ENCODE measurements at regions not wholly inside any gene's neighbourhood (a gene's known extent, or its start where the extent isn't known, plus 50 kb on each side); places are given as distances from the start of the nearest gene placed in this dataset.

DNA sequence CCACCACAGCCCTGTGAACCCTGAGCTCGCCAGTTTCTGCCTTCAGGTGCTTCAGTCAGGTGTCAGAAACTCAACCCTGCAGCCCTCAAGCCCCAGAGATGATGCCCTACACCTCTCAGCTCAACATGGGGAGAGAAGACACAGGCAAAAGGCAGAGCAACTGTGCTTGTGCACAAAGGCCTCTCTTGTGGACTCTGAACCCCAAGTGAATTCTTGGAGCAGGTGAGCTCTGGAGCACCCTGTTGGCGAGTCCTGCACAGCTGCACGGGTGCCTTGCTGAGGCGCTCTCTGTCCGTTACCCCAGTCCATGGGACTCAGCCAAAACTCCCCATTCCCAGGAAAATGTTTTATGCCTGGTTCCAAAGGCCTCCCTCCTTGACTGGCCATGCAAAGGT, 197.0 kb downstream of the KLF13 start:
- ChIA-PET POLR2A (no interaction called here), CTCF (no interaction called here)
- Histone ChIP-seq H3K27ac (ENCODE audit: insufficient read depth in 1 of 2, low read depth in 1 of 2, low read length in 2 of 2, poor library complexity in 1 of 2, severe bottlenecking in 2 of 2) (no peak overlapping the region), H3K27me3 (replicated peaks in 2 of 5; ENCODE audit: control insufficient read depth in 4 of 5, insufficient read depth in 5 of 5, low read length in 4 of 5) (peaks cover 0 to 7% (median 4%) of the 10 kb centered on the region in 5 experiments), H3K36me3 (ENCODE audit: control insufficient read depth in 4 of 4, insufficient read depth in 4 of 4, low read length in 3 of 4) (no peaks in the 10 kb centered on the region), H3K4me1 (ENCODE audit: control extremely low read depth in 1 of 4, control insufficient read depth in 4 of 4, insufficient read depth in 4 of 4, low read length in 3 of 4) (no peaks in the 10 kb centered on the region), H3K9me3 (ENCODE audit: control extremely low read depth in 1 of 5, control insufficient read depth in 4 of 5, insufficient read depth in 2 of 5, low read depth in 1 of 5, low read length in 4 of 5) (no peaks in the 10 kb centered on the region), H3K4me3 (ENCODE audit: control insufficient read depth in 1 of 7, extremely low read depth in 1 of 7, insufficient read depth in 4 of 7, low read depth in 2 of 7, low read length in 6 of 7) (no peak overlapping the region)
- WGBS (ENCODE audit: insufficient coverage), result 93% methylated on average over 5 of the region's 5 CpGs
- no peak for DNase-seq

GRCh38 chr15:31525185-31525695, 198.6 kb downstream of the KLF13 start:
- Histone ChIP-seq H3K36me3 (ENCODE audit: control insufficient read depth in 4 of 4, insufficient read depth in 4 of 4, low read length in 3 of 4) (no peaks in the 10 kb centered on the region), H3K4me1 (ENCODE audit: control extremely low read depth in 1 of 4, control insufficient read depth in 4 of 4, insufficient read depth in 4 of 4, low read length in 3 of 4) (no peaks in the 10 kb centered on the region), H3K27ac (ENCODE audit: insufficient read depth in 1 of 2, low read depth in 1 of 2, low read length in 2 of 2, poor library complexity in 1 of 2, severe bottlenecking in 2 of 2) (no peak overlapping the region), H3K27me3 (replicated peaks in 2 of 5; ENCODE audit: control insufficient read depth in 4 of 5, insufficient read depth in 5 of 5, low read length in 4 of 5) (peaks cover 0 to 7% (median 3%) of the 10 kb centered on the region in 5 experiments), H3K4me3 (ENCODE audit: control insufficient read depth in 1 of 7, extremely low read depth in 1 of 7, insufficient read depth in 4 of 7, low read depth in 2 of 7, low read length in 6 of 7) (no peak overlapping the region), H3K9me3 (ENCODE audit: control extremely low read depth in 1 of 5, control insufficient read depth in 4 of 5, insufficient read depth in 2 of 5, low read depth in 1 of 5, low read length in 4 of 5) (no peaks in the 10 kb centered on the region)
- ChIA-PET POLR2A (no interaction called here), CTCF (interaction anchor here (1.8 kb wide), 1 partner anchor 12 kb away, joined by 4 read pairs; no protein-coding TSS in a partner anchor)
- DNase-seq, result no peak
- 97% methylated on average over 7 of the region's 8 CpGs for WGBS (ENCODE audit: insufficient coverage)

GRCh38 chr15:31525988-31526665, 199.5 kb downstream of the KLF13 start:
- H3K9me3 ChIP-seq (ENCODE audit: control extremely low read depth in 1 of 5, control insufficient read depth in 4 of 5, insufficient read depth in 2 of 5, low read depth in 1 of 5, low read length in 4 of 5), result no peaks in the 10 kb centered on the region
- no peak for DNase-seq
- no peaks in the 10 kb centered on the region for H3K36me3 ChIP-seq (ENCODE audit: control insufficient read depth in 4 of 4, insufficient read depth in 4 of 4, low read length in 3 of 4)
- CTCF ChIA-PET, result interaction anchor here (1.8 kb wide), 1 partner anchor 11 kb away, joined by 4 read pairs; no protein-coding TSS in a partner anchor
- no peaks in the 10 kb centered on the region for H3K4me1 ChIP-seq (ENCODE audit: control extremely low read depth in 1 of 4, control insufficient read depth in 4 of 4, insufficient read depth in 4 of 4, low read length in 3 of 4)
- no peak overlapping the region for H3K4me3 ChIP-seq (ENCODE audit: control insufficient read depth in 1 of 7, extremely low read depth in 1 of 7, insufficient read depth in 4 of 7, low read depth in 2 of 7, low read length in 6 of 7)
- 92% methylated on average over 11 of the region's 18 CpGs for WGBS (ENCODE audit: insufficient coverage)
- H3K27ac ChIP-seq (ENCODE audit: insufficient read depth in 1 of 2, low read depth in 1 of 2, low read length in 2 of 2, poor library complexity in 1 of 2, severe bottlenecking in 2 of 2), result no peak overlapping the region
- POLR2A ChIA-PET, result no interaction called here
- peaks cover 0 to 7% (median 3%) of the 10 kb centered on the region in 5 experiments for H3K27me3 ChIP-seq (replicated peaks in 2 of 5; ENCODE audit: control insufficient read depth in 4 of 5, insufficient read depth in 5 of 5, low read length in 4 of 5)

- DNase-seq, result no peak
- Histone ChIP-seq H3K4me1 (ENCODE audit: control extremely low read depth in 1 of 4, control insufficient read depth in 4 of 4, insufficient read depth in 4 of 4, low read length in 3 of 4) (no peaks in the 10 kb centered on the region), H3K36me3 (ENCODE audit: control insufficient read depth in 4 of 4, insufficient read depth in 4 of 4, low read length in 3 of 4) (no peaks in the 10 kb centered on the region), H3K27ac (ENCODE audit: insufficient read depth in 1 of 2, low read depth in 1 of 2, low read length in 2 of 2, poor library complexity in 1 of 2, severe bottlenecking in 2 of 2) (no peak overlapping the region), H3K27me3 (replicated peaks in 2 of 5; ENCODE audit: control insufficient read depth in 4 of 5, insufficient read depth in 5 of 5, low read length in 4 of 5) (peaks cover 0 to 3% (median 2%) of the 10 kb centered on the region in 5 experiments), H3K9me3 (ENCODE audit: control extremely low read depth in 1 of 5, control insufficient read depth in 4 of 5, insufficient read depth in 2 of 5, low read depth in 1 of 5, low read length in 4 of 5) (peaks cover 0 to 3% (median 0%) of the 10 kb centered on the region in 5 experiments), H3K4me3 (ENCODE audit: control insufficient read depth in 1 of 7, extremely low read depth in 1 of 7, insufficient read depth in 4 of 7, low read depth in 2 of 7, low read length in 6 of 7) (no peak overlapping the region)
- ChIA-PET CTCF (interaction anchor here (1.8 kb wide), 1 partner anchor 10 kb away, joined by 4 read pairs; no protein-coding TSS in a partner anchor), POLR2A (no interaction called here)
- 89% methylated on average over 15 of the region's 15 CpGs for WGBS (ENCODE audit: insufficient coverage)
These were observed 200.5 kb downstream of the KLF13 start for GRCh38 chr15:31526916-31527690.

- peaks cover 0 to 3% (median 0%) of the 10 kb centered on the region in 5 experiments for H3K9me3 ChIP-seq (ENCODE audit: control extremely low read depth in 1 of 5, control insufficient read depth in 4 of 5, insufficient read depth in 2 of 5, low read depth in 1 of 5, low read length in 4 of 5)
- no peak for DNase-seq
- H3K4me1 ChIP-seq (ENCODE audit: control extremely low read depth in 1 of 4, control insufficient read depth in 4 of 4, insufficient read depth in 4 of 4, low read length in 3 of 4), result no peaks in the 10 kb centered on the region
- ChIA-PET CTCF (no interaction called here), POLR2A (no interaction called here)
- H3K27ac ChIP-seq (ENCODE audit: insufficient read depth in 1 of 2, low read depth in 1 of 2, low read length in 2 of 2, poor library complexity in 1 of 2, severe bottlenecking in 2 of 2), result no peak overlapping the region
- no peak overlapping the region for H3K4me3 ChIP-seq (ENCODE audit: control insufficient read depth in 1 of 7, extremely low read depth in 1 of 7, insufficient read depth in 4 of 7, low read depth in 2 of 7, low read length in 6 of 7)
- 100% methylated on average over 2 of the region's 2 CpGs for WGBS (ENCODE audit: insufficient coverage)
- peaks cover 0 to 3% (median 0%) of the 10 kb centered on the region in 5 experiments for H3K27me3 ChIP-seq (replicated peaks in 2 of 5; ENCODE audit: control insufficient read depth in 4 of 5, insufficient read depth in 5 of 5, low read length in 4 of 5)
- H3K36me3 ChIP-seq (ENCODE audit: control insufficient read depth in 4 of 4, insufficient read depth in 4 of 4, low read length in 3 of 4), result no peaks in the 10 kb centered on the region
These were observed 202.2 kb downstream of the KLF13 start for GRCh38 chr15:31528846-31529245.

- Histone ChIP-seq H3K27ac (ENCODE audit: insufficient read depth in 1 of 2, low read depth in 1 of 2, low read length in 2 of 2, poor library complexity in 1 of 2, severe bottlenecking in 2 of 2) (no peak overlapping the region), H3K4me3 (ENCODE audit: control insufficient read depth in 1 of 7, extremely low read depth in 1 of 7, insufficient read depth in 4 of 7, low read depth in 2 of 7, low read length in 6 of 7) (no peak overlapping the region), H3K4me1 (ENCODE audit: control extremely low read depth in 1 of 4, control insufficient read depth in 4 of 4, insufficient read depth in 4 of 4, low read length in 3 of 4) (no peaks in the 10 kb centered on the region), H3K36me3 (ENCODE audit: control insufficient read depth in 4 of 4, insufficient read depth in 4 of 4, low read length in 3 of 4) (no peaks in the 10 kb centered on the region), H3K9me3 (ENCODE audit: control extremely low read depth in 1 of 5, control insufficient read depth in 4 of 5, insufficient read depth in 2 of 5, low read depth in 1 of 5, low read length in 4 of 5) (no peaks in the 10 kb centered on the region), H3K27me3 (replicated peaks in 2 of 5; ENCODE audit: control insufficient read depth in 4 of 5, insufficient read depth in 5 of 5, low read length in 4 of 5) (peaks cover 0 to 6% (median 0%) of the 10 kb centered on the region in 5 experiments)
- POLR2A ChIA-PET, result no interaction called here
- WGBS (ENCODE audit: insufficient coverage), result 96% methylated on average over 12 of the region's 14 CpGs
- no peak for DNase-seq
- CTCF ChIA-PET, result interaction anchor here (1.8 kb wide), 1 partner anchor 12 kb away, joined by 4 read pairs; no protein-coding TSS in a partner anchor
These were observed 211.3 kb downstream of the KLF13 start for GRCh38 chr15:31537770-31538592.
